Muscle of leg (tissue), 3 donors: ENCODE measurements at regions not wholly inside any gene's neighbourhood (a gene's known extent, or its start where the extent isn't known, plus 50 kb on each side); places are given as distances from the start of the nearest gene placed in this dataset.

ENCODE experiments used
- DNase-seq: peaks from one replicate; pipeline ENCODE4 v3.0.0; 2013
- H3K27ac ChIP-seq: one replicate; pipeline ENCODE4 v1.5.1; 2013; ENCODE audit warnings: mild to moderate bottlenecking, low read length, control low read depth
- H3K27me3 ChIP-seq: one replicate; pipeline ENCODE4 v1.6.1; 2013; ENCODE audit warnings: low read length; ENCODE audit not compliant: control insufficient read depth, insufficient read depth
- H3K36me3 ChIP-seq: one replicate; pipeline ENCODE4 v1.6.1; 2013; ENCODE audit warnings: low read length; ENCODE audit not compliant: control insufficient read depth, insufficient read depth
- H3K4me1 ChIP-seq: one replicate; pipeline ENCODE4 v1.6.1; 2013; ENCODE audit warnings: low read length; ENCODE audit not compliant: control insufficient read depth, insufficient read depth
- H3K4me3 ChIP-seq: one replicate; pipeline ENCODE4 v1.5.1; 2013; ENCODE audit warnings: low read length, control low read depth
- H3K9me3 ChIP-seq: replicated peaks from 2 replicates; pipeline ENCODE4 v1.6.1; 2013; ENCODE audit warnings: low read depth, low read length; ENCODE audit not compliant: control insufficient read depth
- WGBS: methylation state at CpG from one replicate; pipeline ENCODE4 v1.1.5; 2013; ENCODE audit warnings: missing lambda C conversion rate; ENCODE audit not compliant: insufficient coverage; 5-methylcytosine and 5-hydroxymethylcytosine counted together

DNA sequence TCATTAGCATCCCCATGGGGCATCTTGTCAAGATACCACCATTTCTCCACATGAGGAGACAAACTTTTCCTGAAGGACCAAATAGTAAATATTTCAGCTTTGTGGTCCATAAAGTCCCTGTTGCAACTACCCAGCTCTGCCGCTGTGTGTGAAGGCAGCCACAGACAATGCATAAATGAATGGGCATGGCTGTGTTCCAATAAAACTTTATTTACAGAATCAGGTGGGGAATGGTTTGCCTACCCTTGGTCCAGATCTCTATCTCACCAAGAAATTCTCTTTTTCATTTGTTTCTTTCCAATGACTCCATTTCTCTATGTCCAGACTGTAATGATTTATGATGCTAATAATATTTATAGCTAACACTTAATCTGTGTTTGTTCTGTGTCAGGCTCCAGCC lies 409.3 kb upstream of the TBX3 start:
- no peaks in the 10 kb centered on the region for H3K27me3 ChIP-seq
- no peak for DNase-seq
- WGBS: 80% methylated on average over 1 of the region's 1 CpG
- no peaks in the 10 kb centered on the region for H3K36me3 ChIP-seq
- no peak overlapping the region for H3K27ac ChIP-seq
- H3K9me3 ChIP-seq: no peaks in the 10 kb centered on the region
- no peak overlapping the region for H3K4me3 ChIP-seq
- H3K4me1 ChIP-seq: peaks cover 5% of the 10 kb centered on the region

DNA sequence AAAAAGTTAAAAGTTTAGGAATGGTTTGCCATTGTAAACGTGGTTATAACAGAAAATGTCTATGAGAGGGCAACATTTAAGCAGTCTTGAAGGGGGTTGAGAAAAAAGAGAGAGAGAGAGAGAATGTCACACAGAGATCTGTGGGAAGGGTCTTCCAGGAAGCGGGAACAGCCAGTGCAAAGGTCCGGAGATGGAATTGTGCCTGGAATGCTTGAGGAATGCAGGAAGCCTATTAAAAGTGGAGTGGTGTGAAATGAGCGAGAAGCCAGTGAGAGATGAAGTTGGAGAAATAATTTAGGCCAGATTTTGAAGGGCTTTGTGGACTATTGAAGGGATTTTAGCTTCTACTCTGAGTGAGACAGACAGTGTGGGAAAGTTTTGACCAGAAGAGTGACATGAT lies 406.8 kb upstream of the TBX3 start:
- no peaks in the 10 kb centered on the region for H3K9me3 ChIP-seq
- no peaks in the 10 kb centered on the region for H3K4me1 ChIP-seq
- no peaks in the 10 kb centered on the region for H3K36me3 ChIP-seq
- H3K4me3 ChIP-seq: no peak overlapping the region
- DNase-seq: no peak
- H3K27ac ChIP-seq: no peak overlapping the region
- WGBS: 73% methylated on average over 4 of the region's 4 CpGs
- H3K27me3 ChIP-seq: no peaks in the 10 kb centered on the region

DNA sequence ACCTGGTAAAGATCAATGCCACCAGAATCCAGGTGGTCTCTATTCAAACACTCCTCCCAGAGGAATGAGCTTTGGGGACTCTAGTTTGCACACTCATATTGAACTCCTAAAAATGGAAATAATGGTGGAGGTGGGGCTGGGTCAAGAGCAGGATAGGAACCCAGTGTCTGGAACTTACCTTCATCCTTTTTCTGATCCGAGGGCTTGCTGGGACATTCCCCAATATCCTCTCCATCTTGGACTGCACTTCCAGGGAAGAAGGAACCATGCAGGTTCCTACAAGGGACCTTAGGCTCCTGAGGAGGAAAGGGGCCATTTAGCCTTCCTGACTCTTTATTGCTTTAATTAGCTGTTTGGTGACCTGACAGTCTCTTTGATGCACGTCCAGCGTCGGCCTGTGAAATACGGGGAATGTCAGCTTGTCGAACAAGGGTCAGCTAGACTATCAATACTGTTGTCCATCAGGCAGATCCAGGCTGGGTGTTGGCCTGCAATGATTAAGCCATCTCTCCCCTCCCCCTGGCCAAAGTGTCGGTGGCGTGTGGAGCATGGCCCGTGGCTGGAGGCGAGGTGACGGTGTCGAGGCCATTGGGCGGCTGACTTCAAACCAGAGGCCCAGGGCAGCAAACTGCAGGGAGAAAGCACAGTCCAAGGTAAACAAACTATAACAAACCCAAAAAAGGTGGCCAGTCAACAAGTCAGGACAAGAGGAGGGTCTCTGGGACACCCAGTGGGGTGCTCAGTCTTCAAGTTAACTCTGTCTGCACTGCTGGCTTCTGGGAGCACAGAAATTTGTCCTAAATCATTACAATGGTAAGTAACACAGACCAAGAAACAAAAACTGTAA lies 405.2 kb upstream of the TBX3 start:
- Histone ChIP-seq H3K4me3 (no peak overlapping the region), H3K4me1 (no peaks in the 10 kb centered on the region), H3K27me3 (no peaks in the 10 kb centered on the region), H3K9me3 (no peaks in the 10 kb centered on the region), H3K27ac (no peak overlapping the region), H3K36me3 (no peaks in the 10 kb centered on the region)
- DNase-seq: no peak
- WGBS: 78% methylated on average over 9 of the region's 13 CpGs

DNA sequence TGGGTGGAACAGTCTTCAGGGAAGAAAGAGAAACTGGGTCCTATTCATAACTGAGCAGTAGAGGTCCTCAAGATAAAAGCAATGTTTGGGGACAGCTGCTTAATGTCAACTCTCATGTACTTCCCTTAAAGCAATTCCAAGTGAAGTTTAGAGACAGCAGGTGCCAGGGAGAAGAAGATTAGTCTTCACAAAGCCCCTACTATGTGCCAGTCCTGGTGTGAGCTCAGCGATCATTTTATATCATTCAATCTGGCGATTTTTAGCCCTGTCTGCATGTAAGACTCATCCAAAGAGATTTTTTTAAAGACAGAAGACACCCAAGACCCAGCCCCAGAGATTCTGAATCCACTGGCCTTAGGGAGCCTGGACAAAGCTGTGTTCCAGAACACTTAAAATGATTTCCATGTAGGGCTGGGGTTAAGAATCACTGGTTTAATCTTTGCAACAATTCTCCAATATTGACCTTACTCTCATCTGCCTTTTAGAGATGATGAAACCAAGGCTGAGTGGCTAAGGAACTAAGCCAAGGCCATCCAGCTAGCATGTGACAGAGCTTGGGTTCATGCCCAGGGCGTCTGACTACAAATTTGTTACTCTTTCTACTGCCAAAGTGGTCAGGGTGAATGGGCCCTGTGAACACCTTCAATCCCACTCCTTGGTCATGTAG lies 404.5 kb upstream of the TBX3 start:
- Histone ChIP-seq H3K27ac (no peak overlapping the region), H3K9me3 (no peaks in the 10 kb centered on the region), H3K4me3 (no peak overlapping the region), H3K4me1 (no peaks in the 10 kb centered on the region), H3K27me3 (no peaks in the 10 kb centered on the region), H3K36me3 (no peaks in the 10 kb centered on the region)
- DNase-seq: no peak
- WGBS: no CpG with 5 or more reads among the region's 3 CpGs

DNA sequence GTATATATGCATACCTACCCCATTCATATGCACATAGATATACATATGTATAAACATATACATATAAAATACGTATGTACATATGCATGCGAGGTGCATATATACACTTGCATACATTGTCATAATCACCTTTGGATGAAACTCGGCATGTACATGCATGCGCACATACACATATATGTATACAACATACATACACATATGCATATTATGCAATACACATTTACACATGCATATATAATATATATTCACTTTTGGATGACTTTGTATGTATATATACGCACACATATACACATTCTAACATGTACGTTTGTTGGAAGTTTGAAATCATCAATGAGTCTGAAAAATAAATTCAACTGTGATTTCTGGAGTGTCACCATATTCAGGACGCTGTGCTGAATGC lies 401.6 kb upstream of the TBX3 start:
- no peak for DNase-seq
- Histone ChIP-seq H3K27ac (no peak overlapping the region), H3K4me3 (no peak overlapping the region), H3K4me1 (no peaks in the 10 kb centered on the region), H3K27me3 (no peaks in the 10 kb centered on the region), H3K9me3 (no peaks in the 10 kb centered on the region), H3K36me3 (no peaks in the 10 kb centered on the region)
- WGBS: no CpG with 5 or more reads among the region's 7 CpGs

DNA sequence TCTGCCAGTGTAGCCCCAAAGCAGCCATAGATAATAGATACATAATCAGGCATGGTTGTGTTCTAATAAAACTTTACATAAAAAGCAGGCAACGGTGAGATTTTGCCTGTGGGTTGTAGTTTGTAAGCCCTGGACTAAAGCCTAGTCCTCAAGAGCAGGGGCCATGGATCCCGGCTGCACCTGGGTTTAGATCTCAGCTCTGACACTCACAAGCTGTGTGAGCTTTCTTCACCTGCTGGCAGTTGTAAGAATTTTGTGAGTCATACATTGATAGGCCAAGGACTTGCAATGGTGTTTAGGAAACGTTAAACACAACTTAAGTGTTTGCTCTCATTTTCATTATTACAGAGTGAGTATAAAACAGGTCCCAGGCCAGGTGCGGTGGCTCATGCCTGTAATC lies 395.8 kb upstream of the TBX3 start:
- no peak overlapping the region for H3K27ac ChIP-seq
- DNase-seq: no peak

DNA sequence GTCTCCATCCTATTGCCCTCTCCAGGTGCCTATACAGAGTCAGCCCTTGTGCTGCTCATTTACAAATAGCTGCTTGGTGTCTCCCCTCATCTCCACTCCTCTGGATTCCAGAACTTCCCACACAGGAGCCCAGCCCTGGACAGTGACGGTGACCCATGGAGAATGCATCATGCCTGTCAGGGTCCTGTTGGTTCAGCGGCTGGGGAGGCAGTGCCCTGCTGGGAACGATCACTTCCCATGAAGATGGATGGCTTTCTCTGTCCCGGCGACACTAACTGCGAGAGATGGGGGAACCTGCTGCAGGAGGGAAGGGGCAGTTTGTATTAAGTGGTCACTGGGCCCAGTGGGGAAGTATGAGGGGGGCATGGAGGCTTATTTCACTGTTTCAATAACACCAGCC lies 395.0 kb upstream of the TBX3 start:
- H3K9me3 ChIP-seq: no peaks in the 10 kb centered on the region
- H3K4me1 ChIP-seq: no peaks in the 10 kb centered on the region
- 64% methylated on average over 3 of the region's 6 CpGs for WGBS
- no peak for DNase-seq
- H3K36me3 ChIP-seq: no peaks in the 10 kb centered on the region
- H3K27me3 ChIP-seq: peaks cover 3% of the 10 kb centered on the region
- no peak overlapping the region for H3K27ac ChIP-seq
- H3K4me3 ChIP-seq: no peak overlapping the region

More for the DNA sequence above, 395.8 kb upstream of the TBX3 start:
- 57% methylated on average over 2 of the region's 4 CpGs for WGBS
- Histone ChIP-seq H3K4me3 (no peak overlapping the region), H3K9me3 (no peaks in the 10 kb centered on the region), H3K36me3 (no peaks in the 10 kb centered on the region), H3K4me1 (no peaks in the 10 kb centered on the region), H3K27me3 (peaks cover 3% of the 10 kb centered on the region)

DNA sequence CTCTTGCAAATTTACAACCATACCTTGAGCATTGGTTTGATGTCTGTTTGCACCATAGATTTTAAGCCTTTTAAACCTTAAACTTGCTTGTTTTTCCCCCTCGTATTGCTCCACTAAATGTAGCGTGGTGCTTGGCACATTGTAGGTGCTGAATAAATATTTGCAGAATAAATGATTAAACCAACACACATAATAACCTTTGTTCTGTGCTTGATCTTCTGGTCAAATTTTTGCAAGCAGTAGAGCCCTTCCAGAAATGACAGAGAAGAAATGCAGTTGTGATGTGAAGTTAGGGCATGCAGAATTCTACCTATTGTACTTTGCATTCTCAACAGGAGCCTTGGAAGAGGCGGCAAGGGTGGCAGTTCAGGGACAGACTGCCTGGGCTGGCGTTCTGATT lies 394.4 kb upstream of the TBX3 start:
- no CpG with 5 or more reads among the region's 4 CpGs for WGBS

DNA sequence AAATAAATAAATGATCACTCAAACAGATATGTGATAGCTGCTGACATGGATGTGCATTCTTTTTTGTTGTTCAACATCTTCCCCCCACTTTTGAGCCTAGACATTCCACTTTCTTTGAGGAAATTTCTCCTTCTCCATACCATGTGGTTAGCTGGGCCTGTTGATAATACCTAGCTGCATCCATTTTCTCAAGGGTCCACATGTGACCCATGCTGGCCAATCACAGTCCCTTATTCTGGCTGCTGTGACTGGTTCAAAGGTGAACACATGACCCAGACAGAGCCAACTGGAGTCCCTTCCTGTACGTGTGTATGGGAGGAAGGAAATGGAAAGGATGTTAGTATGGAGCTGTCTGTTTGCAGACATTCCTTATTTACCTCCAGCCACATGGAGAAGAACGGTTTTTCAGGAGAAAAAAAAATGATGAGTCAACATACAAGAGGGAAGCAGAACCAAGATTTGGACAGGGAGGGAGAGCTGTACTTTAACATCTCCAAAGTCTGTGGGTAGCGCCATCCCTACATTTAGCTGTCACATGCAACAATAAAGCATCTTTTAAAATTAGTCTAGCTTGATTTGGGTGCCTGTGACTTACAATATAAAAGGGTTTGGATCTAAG lies 391.7 kb upstream of the TBX3 start:
- H3K27me3 ChIP-seq: peaks cover 3% of the 10 kb centered on the region
- no peak overlapping the region for H3K27ac ChIP-seq
- H3K4me1 ChIP-seq: no peaks in the 10 kb centered on the region
- no CpG with 5 or more reads among the region's 3 CpGs for WGBS
- H3K4me3 ChIP-seq: no peak overlapping the region
- H3K36me3 ChIP-seq: no peaks in the 10 kb centered on the region
- H3K9me3 ChIP-seq: no peaks in the 10 kb centered on the region
- no peak for DNase-seq

More for the DNA sequence above, 394.4 kb upstream of the TBX3 start:
- Histone ChIP-seq H3K36me3 (no peaks in the 10 kb centered on the region), H3K4me3 (no peak overlapping the region), H3K27me3 (peaks cover 3% of the 10 kb centered on the region), H3K9me3 (no peaks in the 10 kb centered on the region), H3K27ac (no peak overlapping the region), H3K4me1 (no peaks in the 10 kb centered on the region)
- DNase-seq: no peak

DNA sequence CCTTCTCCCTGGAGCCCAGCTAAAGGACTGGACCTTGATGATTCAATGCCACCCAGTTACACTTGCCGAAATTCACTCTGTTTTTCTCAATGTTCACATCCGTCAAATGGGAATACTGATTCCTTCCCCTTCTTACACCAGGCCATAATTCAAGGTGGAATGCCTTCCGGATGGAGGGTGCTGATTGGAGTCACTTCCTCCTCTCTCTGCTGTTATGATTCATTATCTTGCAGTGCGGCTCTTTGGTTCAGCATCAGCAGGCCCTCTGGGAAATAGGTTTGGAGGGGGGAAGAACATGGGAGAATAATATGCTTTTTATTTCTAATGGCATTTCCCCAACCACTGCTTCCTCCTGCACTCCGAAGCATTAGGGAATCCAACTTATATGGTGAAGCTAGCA lies 390.6 kb upstream of the TBX3 start:
- no CpG with 5 or more reads among the region's 5 CpGs for WGBS
- no peak for DNase-seq
- H3K27me3 ChIP-seq: peaks cover 3% of the 10 kb centered on the region

More for the DNA sequence above, 390.6 kb upstream of the TBX3 start:
- Histone ChIP-seq H3K4me1 (no peaks in the 10 kb centered on the region), H3K27ac (no peak overlapping the region), H3K4me3 (no peak overlapping the region), H3K36me3 (no peaks in the 10 kb centered on the region), H3K9me3 (no peaks in the 10 kb centered on the region)
